ENCODE measurements at regions not wholly inside any gene's neighbourhood (a gene's known extent, or its start where the extent isn't known, plus 50 kb on each side); places are given as distances from the start of the nearest gene placed in this dataset.

GRCh38 chr4:186400676-186401075, 134.7 kb downstream of the F11 start:
- Histone ChIP-seq H2AFZ (replicated peaks; ENCODE audit: low read length, poor library complexity) (no peak overlapping the region), H2BK5ac (ENCODE audit: low read depth, low read length, poor library complexity, severe bottlenecking) (no peak overlapping the region), H3K18ac (ENCODE audit: low read depth, low read length) (no peak overlapping the region), H4K91ac (ENCODE audit: insufficient read depth, low read depth, low read length) (no peak overlapping the region), H3K9me3 (ENCODE audit: control insufficient read depth, insufficient read depth, low read length) (no peaks in the 10 kb centered on the region), H3K27ac (ENCODE audit: insufficient read depth, low read length) (no peak overlapping the region), H4K8ac (ENCODE audit: low read depth in 2 of 2, low read length in 2 of 2) (no peak overlapping the region), H3K9ac (ENCODE audit: low read depth, low read length) (no peak overlapping the region), H3K27me3 (ENCODE audit: control insufficient read depth, insufficient read depth, low read length) (no peaks in the 10 kb centered on the region), H3K36me3 (ENCODE audit: control insufficient read depth, insufficient read depth, low read length) (no peaks in the 10 kb centered on the region), H3K79me1 (ENCODE audit: low read depth in 1 of 2, low read length in 2 of 2) (no peaks in the 10 kb centered on the region), H3K56ac (ENCODE audit: extremely low read depth, insufficient read depth, low read length) (no peak overlapping the region), H3K23ac (ENCODE audit: low read depth, low read length) (no peak overlapping the region), H2BK120ac (ENCODE audit: low read depth, low read length) (no peak overlapping the region), H3K4me3 (ENCODE audit: insufficient read depth, low read depth, low read length) (no peak overlapping the region), H2AK5ac (ENCODE audit: low read depth, low read length) (no peak overlapping the region), H2AK9ac (replicated peaks; ENCODE audit: low read depth, low read length, poor library complexity) (no peak overlapping the region), H3K4me1 (ENCODE audit: control insufficient read depth, insufficient read depth, low read length) (no peaks in the 10 kb centered on the region), H3K4ac (ENCODE audit: low read depth, low read length) (no peak overlapping the region), H3K4me2 (ENCODE audit: low read depth, low read length) (no peak overlapping the region), H3K14ac (replicated peaks; ENCODE audit: low read depth, low read length) (no peak overlapping the region), H4K20me1 (ENCODE audit: insufficient read depth, low read length) (no peaks in the 10 kb centered on the region), H2BK20ac (ENCODE audit: low read depth, low read length) (no peak overlapping the region), H3K9me1 (ENCODE audit: insufficient read depth, low read length) (no peaks in the 10 kb centered on the region), H2BK15ac (ENCODE audit: low read depth, low read length) (no peak overlapping the region), H4K5ac (ENCODE audit: low read depth, low read length) (no peak overlapping the region)
- intact Hi-C loops (cut with micrococcal nuclease) (no loop called here), in situ Hi-C loops (cut with MboI; ENCODE audit: low sequenced_read_pairs) (no loop called here), dilution Hi-C loops (cut with HindIII; ENCODE audit: low sequenced_read_pairs, unreplicated experiment) (no loop called here)
- ChIA-PET POLR2A (ENCODE audit: unreplicated experiment) (no interaction called here), CTCF (no interaction called here)
- DNase-seq (peak; percentile 37), ATAC-seq (ENCODE audit: low read depth) (no peak)
- no TSS peak for BruUV-seq (replicated peaks)
- 100% methylated on average over 1 of the region's 6 CpGs; no CpG with 5 or more reads in 1 of the 2 experiments for WGBS, 2 experiments (ENCODE audit: extremely low coverage in 2 of 2, insufficient read length in 1 of 2)
- TF ChIP-seq MAFK (IDR thresholded peaks at IDR 0.05; ENCODE audit: low read depth, low read length): no peak
- TF ChIP-seq RCOR1 (IDR thresholded peaks at IDR 0.05; ENCODE audit: insufficient replicate concordance, low read length): no peak
- no peak for TF ChIP-seq MXI1 (IDR thresholded peaks at IDR 0.05; ENCODE audit: borderline replicate concordance, low read depth, low read length)
- TF ChIP-seq CHD1 (IDR thresholded peaks at IDR 0.05; ENCODE audit: low read depth, low read length): no peak
- no peak for TF ChIP-seq USF2 (IDR thresholded peaks at IDR 0.05; ENCODE audit: low read depth, low read length)
- TF ChIP-seq RAD21 (IDR thresholded peaks at IDR 0.05; ENCODE audit: low read length): no peak
- TF ChIP-seq FOS (IDR thresholded peaks at IDR 0.05; ENCODE audit: low read depth, low read length): no peak
- TF ChIP-seq SMC3 (IDR thresholded peaks at IDR 0.05; ENCODE audit: low read depth, low read length): no peak
- no peak for TF ChIP-seq POLR2A (IDR thresholded peaks at IDR 0.05; ENCODE audit: low read depth, low read length)
- no peak for TF ChIP-seq BHLHE40 (IDR thresholded peaks at IDR 0.05; ENCODE audit: low read depth, low read length)
- no peak for TF ChIP-seq NFE2L2 (IDR thresholded peaks at IDR 0.05; ENCODE audit: low read depth, low read length)
- no peak for TF ChIP-seq RFX5 (IDR thresholded peaks at IDR 0.05; ENCODE audit: low read depth, low read length)
- TF ChIP-seq MAZ (IDR thresholded peaks at IDR 0.05; ENCODE audit: borderline replicate concordance, low read depth, low read length): no peak
- TF ChIP-seq CEBPB (IDR thresholded peaks at IDR 0.05; ENCODE audit: low read depth, low read length): no peak
- no peak for TF ChIP-seq CTCF (conservative IDR thresholded peaks at IDR 0.05; ENCODE audit: low read depth, low read length)
- TF ChIP-seq ELK1 (IDR thresholded peaks at IDR 0.05; ENCODE audit: borderline replicate concordance, low read depth, low read length): no peak
